Tibial nerve (tissue), 4 donors: ENCODE measurements at regions not wholly inside any gene's neighbourhood (a gene's known extent, or its start where the extent isn't known, plus 50 kb on each side); places are given as distances from the start of the nearest gene placed in this dataset.
A peak's percentile ranks its signal among the peaks of the same experiment; 100 is the strongest.

Experiments used
- DNase-seq, 2 donors: peaks; one replicate each; pipeline ENCODE4 v3.0.0-alpha.2; 2019; ENCODE audit warnings: low spot score in 2 of 2
- H3K27ac ChIP-seq, 4 donors: fragments of 200-600 bp; sonication (generic) in 3 of 4; one replicate each; pipeline ENCODE4 v1.5.1; 2017 to 2019; ENCODE audit warnings: mild to moderate bottlenecking in 1 of 4
- H3K27me3 ChIP-seq, 2 donors: fragments of 200-600 bp; sonication (generic) in 1 of 2; one replicate each; pipeline versions ENCODE4 v1.5.1 to v1.6.0; 2017 to 2019
- H3K36me3 ChIP-seq, 3 donors: fragments of 200-600 bp; sonication (generic); one replicate each; pipeline ENCODE4 v1.5.1; 2018 to 2019
- H3K4me1 ChIP-seq, 4 donors: fragments of 200-600 bp; sonication (generic) in 3 of 4; one replicate each; pipeline ENCODE4 v1.5.1; 2017 to 2019
- H3K4me3 ChIP-seq, 4 donors: fragments of 200-600 bp; sonication (generic) in 3 of 4; one replicate each; pipeline ENCODE4 v1.5.1; 2017 to 2019; ENCODE audit warnings: mild to moderate bottlenecking in 1 of 4, moderate library complexity in 1 of 4
- H3K9me3 ChIP-seq, 4 donors: fragments of 200-600 bp; sonication (generic) in 3 of 4; one replicate each; pipeline ENCODE4 v1.5.1; 2017 to 2019
- EP300 ChIP-seq, 2 donors: sonication (generic); formaldehyde crosslinking; IDR thresholded peaks; one replicate each; pipeline ENCODE4 v1.6.1; 2017; ENCODE audit warnings: antibody characterized with exemption in 2 of 2, mild to moderate bottlenecking in 1 of 2
- POLR2A ChIP-seq, 2 donors: fragments of 450-650 bp; IDR thresholded peaks; one replicate each; pipeline ENCODE4 v1.6.1; 2017; ENCODE audit warnings: antibody characterized with exemption in 2 of 2, mild to moderate bottlenecking in 2 of 2, moderate library complexity in 2 of 2
- WGBS, 2 donors: methylation state at CpG; one replicate each; pipeline ENCODE4 v1.1.5; 2018; 5-methylcytosine and 5-hydroxymethylcytosine counted together
- TF ChIP-seq, protein P1 (sequence below), 5 experiments: fragments of 200-600 bp in 3 of 5; fragments of 450-650 bp in 2 of 5; sonication (generic) in 3 of 5; IDR thresholded peaks; one replicate each; pipeline ENCODE4 v1.5.1; 2016 to 2019; ENCODE audit warnings: antibody characterized with exemption in 5 of 5, mild to moderate bottlenecking in 3 of 5, moderate library complexity in 2 of 5

DNA sequence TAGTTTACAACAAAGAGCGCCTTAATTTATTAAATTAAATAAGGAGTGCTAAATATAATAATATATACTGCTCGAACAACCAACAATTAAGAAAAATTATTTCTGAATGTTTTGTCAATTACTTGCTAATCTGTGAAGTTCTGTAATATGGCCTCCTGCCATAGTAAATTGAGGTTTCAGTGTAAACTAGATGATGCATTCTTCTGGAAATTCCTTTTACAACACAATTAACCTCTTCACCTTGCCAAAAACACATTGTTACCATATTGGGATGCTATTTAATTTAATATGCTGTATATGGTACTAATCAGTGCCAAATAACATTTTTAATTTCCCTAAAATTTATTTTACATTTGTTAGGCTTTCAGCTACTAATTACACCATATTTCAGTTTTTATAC is 808.4 kb upstream of the CITED2 start:
- Histone ChIP-seq H3K27ac (no peak overlapping the region), H3K36me3 (no peaks in the 10 kb centered on the region), H3K9me3 (peaks cover 0 to 4% (median 0%) of the 10 kb centered on the region in 4 donors), H3K4me3 (no peak overlapping the region), H3K27me3 (no peaks in the 10 kb centered on the region), H3K4me1 (peaks cover 0 to 10% (median 0%) of the 10 kb centered on the region in 4 donors)
- whole genome bisulfite sequencing, 2 donors = 89 to 91% methylated on average over 2 of the region's 2 CpGs
- no peak for TF ChIP-seq EP300 (IDR thresholded peaks at IDR 0.05)
- TF ChIP-seq, protein P1, sequence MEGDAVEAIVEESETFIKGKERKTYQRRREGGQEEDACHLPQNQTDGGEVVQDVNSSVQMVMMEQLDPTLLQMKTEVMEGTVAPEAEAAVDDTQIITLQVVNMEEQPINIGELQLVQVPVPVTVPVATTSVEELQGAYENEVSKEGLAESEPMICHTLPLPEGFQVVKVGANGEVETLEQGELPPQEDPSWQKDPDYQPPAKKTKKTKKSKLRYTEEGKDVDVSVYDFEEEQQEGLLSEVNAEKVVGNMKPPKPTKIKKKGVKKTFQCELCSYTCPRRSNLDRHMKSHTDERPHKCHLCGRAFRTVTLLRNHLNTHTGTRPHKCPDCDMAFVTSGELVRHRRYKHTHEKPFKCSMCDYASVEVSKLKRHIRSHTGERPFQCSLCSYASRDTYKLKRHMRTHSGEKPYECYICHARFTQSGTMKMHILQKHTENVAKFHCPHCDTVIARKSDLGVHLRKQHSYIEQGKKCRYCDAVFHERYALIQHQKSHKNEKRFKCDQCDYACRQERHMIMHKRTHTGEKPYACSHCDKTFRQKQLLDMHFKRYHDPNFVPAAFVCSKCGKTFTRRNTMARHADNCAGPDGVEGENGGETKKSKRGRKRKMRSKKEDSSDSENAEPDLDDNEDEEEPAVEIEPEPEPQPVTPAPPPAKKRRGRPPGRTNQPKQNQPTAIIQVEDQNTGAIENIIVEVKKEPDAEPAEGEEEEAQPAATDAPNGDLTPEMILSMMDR (IDR thresholded peaks at IDR 0.05) = no peak
- no peak for TF ChIP-seq POLR2A (IDR thresholded peaks at IDR 0.05)
- DNase-seq = no peak

GRCh38 chr6:140181876-140182275 is 807.4 kb upstream of the CITED2 start:
- Histone ChIP-seq H3K27me3 (no peaks in the 10 kb centered on the region), H3K27ac (no peak overlapping the region), H3K4me3 (no peak overlapping the region), H3K4me1 (peaks cover 0 to 10% (median 0%) of the 10 kb centered on the region in 4 donors), H3K9me3 (no peaks in the 10 kb centered on the region), H3K36me3 (no peaks in the 10 kb centered on the region)
- 94 to 97% methylated on average over 2 of the region's 2 CpGs for WGBS, 2 donors
- TF ChIP-seq EP300 (IDR thresholded peaks at IDR 0.05) = no peak
- no peak for TF ChIP-seq POLR2A (IDR thresholded peaks at IDR 0.05)
- TF ChIP-seq, protein P1 (IDR thresholded peaks at IDR 0.05) = no peak
- no peak for DNase-seq

DNA sequence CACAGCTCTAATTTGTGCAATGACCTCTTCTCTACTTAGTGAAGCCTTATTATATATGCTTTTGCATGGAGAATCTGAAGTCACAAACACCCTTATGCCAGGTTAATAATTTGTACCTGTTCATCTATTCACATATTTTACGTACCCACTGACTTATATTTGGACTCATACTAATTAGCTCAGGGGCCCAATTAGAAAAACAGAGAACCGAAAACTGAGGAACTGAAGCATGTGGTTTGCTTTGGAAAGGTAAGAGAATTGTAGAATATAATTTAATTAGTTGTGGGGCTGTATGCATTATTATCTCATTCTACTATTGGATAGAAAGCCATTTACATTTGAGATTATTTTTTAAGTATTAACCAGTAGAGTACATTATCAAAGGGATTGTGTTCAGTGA is 805.9 kb upstream of the CITED2 start:
- H3K9me3 ChIP-seq = no peaks in the 10 kb centered on the region
- peaks cover 0 to 10% (median 0%) of the 10 kb centered on the region in 4 donors for H3K4me1 ChIP-seq
- no peaks in the 10 kb centered on the region for H3K36me3 ChIP-seq
- no peak for TF ChIP-seq POLR2A (IDR thresholded peaks at IDR 0.05)
- no peak for TF ChIP-seq EP300 (IDR thresholded peaks at IDR 0.05)
- TF ChIP-seq, protein P1 (IDR thresholded peaks at IDR 0.05) = no peak
- 93 to 96% methylated on average over 2 of the region's 2 CpGs for WGBS, 2 donors
- DNase-seq = no peak
- H3K27me3 ChIP-seq = no peaks in the 10 kb centered on the region
- no peak overlapping the region for H3K4me3 ChIP-seq
- peak overlapping the region in 1 of 4 donors; percentile 78 for H3K27ac ChIP-seq

GRCh38 chr6:140178935-140179334 is 804.5 kb upstream of the CITED2 start:
- TF ChIP-seq POLR2A (IDR thresholded peaks at IDR 0.05) (no peak), EP300 (IDR thresholded peaks at IDR 0.05) (no peak)
- TF ChIP-seq, protein P1 (IDR thresholded peaks at IDR 0.05) = no peak
- H3K27me3 ChIP-seq = no peaks in the 10 kb centered on the region
- H3K4me3 ChIP-seq = no peak overlapping the region
- peaks cover 0 to 10% (median 0%) of the 10 kb centered on the region in 4 donors for H3K4me1 ChIP-seq
- H3K9me3 ChIP-seq = no peaks in the 10 kb centered on the region
- H3K27ac ChIP-seq = peak overlapping the region in 2 of 4 donors; percentile 32 to 78
- no peaks in the 10 kb centered on the region for H3K36me3 ChIP-seq
- DNase-seq = no peak

GRCh38 chr6:140178520-140178919 is 804.1 kb upstream of the CITED2 start:
- DNase-seq = no peak
- Histone ChIP-seq H3K27me3 (no peaks in the 10 kb centered on the region), H3K4me3 (no peak overlapping the region), H3K36me3 (no peaks in the 10 kb centered on the region), H3K27ac (peak overlapping the region in 3 of 4 donors; percentile 3 to 33 (median 32)), H3K9me3 (no peaks in the 10 kb centered on the region), H3K4me1 (peaks cover 0 to 10% (median 0%) of the 10 kb centered on the region in 4 donors)
- TF ChIP-seq, protein P1 (IDR thresholded peaks at IDR 0.05) = no peak
- TF ChIP-seq EP300 (IDR thresholded peaks at IDR 0.05) (no peak), POLR2A (IDR thresholded peaks at IDR 0.05) (no peak)
- WGBS, 2 donors = 52 to 62% methylated on average over 1 of the region's 1 CpG
